PC-3 (cell line): ENCODE measurements at regions not wholly inside any gene's neighbourhood (a gene's known extent, or its start where the extent isn't known, plus 50 kb on each side); places are given as distances from the start of the nearest gene placed in this dataset.
"Not testable (repeated sequence)": the region's sequence is repeated elsewhere in the genome, so short reads cannot be mapped to it uniquely, and the experiment has no call there.

Source experiments
- ATAC-seq: fragments of 200-7000 bp; cut with Tn5 transposase; 2 replicates; pipeline ENCODE4 v1.9.1; 2020; ENCODE audit warnings: mild to moderate bottlenecking, moderate library complexity
- BruUV-seq: library from RNA; stranded (reverse); fragments of 400-500 nt; replicated peaks from 2 replicates; lab custom pipeline; 2021; lab: Mats Ljungman, UMichigan
- CTCF ChIA-PET: fragments of 300-600 bp; sonication (Branson Sonifier 250); formaldehyde crosslinking; loops from one replicate; lab custom pipeline; 2022; ENCODE audit warnings: antibody characterized with exemption; lab: Charles Lee
- POLR2A ChIA-PET: fragments of 300-600 bp; sonication (Branson Sonifier 250); formaldehyde crosslinking; loops from one replicate; lab custom pipeline; 2022; ENCODE audit warnings: antibody characterized with exemption; ENCODE audit not compliant: unreplicated experiment; lab: Charles Lee
- DNase-seq: peaks from one replicate; pipeline ENCODE4 v3.0.0-alpha.2; 2015
- H2AFZ ChIP-seq: fragments of 300-600 bp; sonication (generic); 2 replicates; pipeline ENCODE4 v1.6.0; 2016; ENCODE audit warnings: antibody characterized with exemption, low read length
- H3F3A ChIP-seq: fragments of 300-600 bp; sonication (generic); one replicate; pipeline ENCODE4 v1.6.0; 2017; ENCODE audit warnings: antibody characterized with exemption, low read length, control low read depth, mild to moderate bottlenecking; ENCODE audit not compliant: unreplicated experiment
- H3K27ac ChIP-seq: fragments of 300-600 bp; sonication (generic); 2 replicates; pipeline ENCODE4 v1.5.1; 2016; ENCODE audit warnings: mild to moderate bottlenecking, low read length
- H3K27me3 ChIP-seq: fragments of 300-600 bp; sonication (generic); 2 replicates; pipeline ENCODE4 v1.6.1; 2016; ENCODE audit warnings: low read length, mixed read lengths
- H3K36me3 ChIP-seq: fragments of 300-600 bp; sonication (generic); 2 replicates; pipeline ENCODE4 v1.6.1; 2016; ENCODE audit warnings: low read depth, mixed run types, low read length, mixed read lengths
- H3K4me1 ChIP-seq: fragments of 300-600 bp; sonication (generic); 2 replicates; pipeline ENCODE4 v1.5.1; 2016; ENCODE audit warnings: low read length; ENCODE audit not compliant: insufficient read depth
- H3K4me2 ChIP-seq: fragments of 300-600 bp; sonication (generic); 2 replicates; pipeline ENCODE4 v1.6.0; 2016; ENCODE audit warnings: low read length
- H3K4me3 ChIP-seq: fragments of 300-600 bp; sonication (generic); 2 replicates; pipeline ENCODE4 v1.5.1; 2016; ENCODE audit warnings: mild to moderate bottlenecking, low read length, mixed read lengths
- H3K79me2 ChIP-seq: fragments of 300-600 bp; sonication (generic); 2 replicates; pipeline ENCODE4 v1.6.1; 2017; ENCODE audit warnings: low read length, mixed read lengths
- H3K9ac ChIP-seq: fragments of 300-600 bp; sonication (generic); 2 replicates; pipeline ENCODE4 v1.6.0; 2016; ENCODE audit warnings: mild to moderate bottlenecking, low read length
- H3K9me2 ChIP-seq: fragments of 300-600 bp; sonication (generic); replicated peaks from 2 replicates; pipeline ENCODE4 v1.6.1; 2016; ENCODE audit warnings: mixed run types, low read length, mixed read lengths
- H3K9me3 ChIP-seq: fragments of 300-600 bp; sonication (generic); 2 replicates; pipeline ENCODE4 v1.6.1; 2016; ENCODE audit warnings: low read length, mixed read lengths
- H4K20me1 ChIP-seq: fragments of 300-600 bp; sonication (generic); 2 replicates; pipeline ENCODE4 v1.6.1; 2016; ENCODE audit warnings: low read length, mixed read lengths
- EZH2 ChIP-seq: fragments of 300-600 bp; sonication (generic); IDR thresholded peaks from one replicate; pipeline ENCODE4 v1.6.1; 2017; ENCODE audit warnings: antibody characterized with exemption, mild to moderate bottlenecking, low read length; ENCODE audit not compliant: unreplicated experiment
- EZH2phosphoT487 ChIP-seq: fragments of 300-600 bp; sonication (generic); IDR thresholded peaks from 2 replicates; pipeline ENCODE4 v1.6.1; 2018; ENCODE audit warnings: mild to moderate bottlenecking, antibody characterized with exemption, low read length, borderline replicate concordance
- intact Hi-C: fragments of 100-400 bp; cut with micrococcal nuclease; formaldehyde crosslinking; loops from 2 replicates; pipeline ENCODE4 v1.9.0; 2023
- TF ChIP-seq, protein P1 (sequence below): fragments of 300-600 bp; sonication (generic); conservative IDR thresholded peaks from 2 replicates; pipeline ENCODE4 v1.5.1; 2017; ENCODE audit warnings: antibody characterized with exemption, low read depth, mild to moderate bottlenecking, low read length

DNA sequence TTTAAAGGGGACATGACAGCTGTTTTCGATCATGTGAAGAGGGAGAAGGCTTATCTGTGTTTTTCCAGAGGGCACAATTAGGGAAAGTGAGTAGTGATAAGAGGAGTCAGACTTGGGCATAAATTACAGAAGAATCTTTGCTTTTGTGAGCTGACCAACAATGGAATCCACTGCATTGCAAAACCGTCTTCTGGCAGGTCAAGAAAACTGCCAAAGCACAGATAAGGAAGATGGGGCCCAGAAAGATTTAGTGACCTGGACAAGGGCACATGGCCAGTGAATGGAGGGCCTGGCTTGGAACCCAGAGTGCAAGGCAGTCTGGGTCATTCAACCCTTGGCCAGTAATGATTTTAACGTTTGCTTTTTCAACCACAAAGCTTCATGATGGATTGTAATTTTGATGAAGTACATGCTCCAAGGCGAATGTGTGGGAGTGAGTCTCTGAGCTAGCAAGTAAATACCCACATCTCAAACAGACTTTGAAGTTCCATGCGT is 153.2 kb upstream of the MAST4 start:
- H3K4me3 ChIP-seq = no peak overlapping the region
- CTCF ChIA-PET = no interaction called here
- TF ChIP-seq EZH2phosphoT487 (no peak), EZH2 (no peak)
- TF ChIP-seq, protein P1, sequence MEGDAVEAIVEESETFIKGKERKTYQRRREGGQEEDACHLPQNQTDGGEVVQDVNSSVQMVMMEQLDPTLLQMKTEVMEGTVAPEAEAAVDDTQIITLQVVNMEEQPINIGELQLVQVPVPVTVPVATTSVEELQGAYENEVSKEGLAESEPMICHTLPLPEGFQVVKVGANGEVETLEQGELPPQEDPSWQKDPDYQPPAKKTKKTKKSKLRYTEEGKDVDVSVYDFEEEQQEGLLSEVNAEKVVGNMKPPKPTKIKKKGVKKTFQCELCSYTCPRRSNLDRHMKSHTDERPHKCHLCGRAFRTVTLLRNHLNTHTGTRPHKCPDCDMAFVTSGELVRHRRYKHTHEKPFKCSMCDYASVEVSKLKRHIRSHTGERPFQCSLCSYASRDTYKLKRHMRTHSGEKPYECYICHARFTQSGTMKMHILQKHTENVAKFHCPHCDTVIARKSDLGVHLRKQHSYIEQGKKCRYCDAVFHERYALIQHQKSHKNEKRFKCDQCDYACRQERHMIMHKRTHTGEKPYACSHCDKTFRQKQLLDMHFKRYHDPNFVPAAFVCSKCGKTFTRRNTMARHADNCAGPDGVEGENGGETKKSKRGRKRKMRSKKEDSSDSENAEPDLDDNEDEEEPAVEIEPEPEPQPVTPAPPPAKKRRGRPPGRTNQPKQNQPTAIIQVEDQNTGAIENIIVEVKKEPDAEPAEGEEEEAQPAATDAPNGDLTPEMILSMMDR = no peak
- POLR2A ChIA-PET = no interaction called here
- no peaks in the 10 kb centered on the region for H3K4me1 ChIP-seq
- ATAC-seq (no peak), DNase-seq (no peak)
- no peaks in the 10 kb centered on the region for H3K36me3 ChIP-seq
- intact Hi-C loops = no loop called here
- no peak overlapping the region for H3K27ac ChIP-seq
- no peaks in the 10 kb centered on the region for H3K79me2 ChIP-seq
- H4K20me1 ChIP-seq = no peaks in the 10 kb centered on the region
- H3K9me2 ChIP-seq = no peaks in the 10 kb centered on the region
- BruUV-seq = no TSS peak
- H3K27me3 ChIP-seq = no peaks in the 10 kb centered on the region
- H3K9ac ChIP-seq = no peak overlapping the region
- no peak overlapping the region for H2AFZ ChIP-seq
- H3F3A ChIP-seq = no peaks in the 10 kb centered on the region
- H3K4me2 ChIP-seq = no peak overlapping the region
- H3K9me3 ChIP-seq = no peaks in the 10 kb centered on the region

DNA sequence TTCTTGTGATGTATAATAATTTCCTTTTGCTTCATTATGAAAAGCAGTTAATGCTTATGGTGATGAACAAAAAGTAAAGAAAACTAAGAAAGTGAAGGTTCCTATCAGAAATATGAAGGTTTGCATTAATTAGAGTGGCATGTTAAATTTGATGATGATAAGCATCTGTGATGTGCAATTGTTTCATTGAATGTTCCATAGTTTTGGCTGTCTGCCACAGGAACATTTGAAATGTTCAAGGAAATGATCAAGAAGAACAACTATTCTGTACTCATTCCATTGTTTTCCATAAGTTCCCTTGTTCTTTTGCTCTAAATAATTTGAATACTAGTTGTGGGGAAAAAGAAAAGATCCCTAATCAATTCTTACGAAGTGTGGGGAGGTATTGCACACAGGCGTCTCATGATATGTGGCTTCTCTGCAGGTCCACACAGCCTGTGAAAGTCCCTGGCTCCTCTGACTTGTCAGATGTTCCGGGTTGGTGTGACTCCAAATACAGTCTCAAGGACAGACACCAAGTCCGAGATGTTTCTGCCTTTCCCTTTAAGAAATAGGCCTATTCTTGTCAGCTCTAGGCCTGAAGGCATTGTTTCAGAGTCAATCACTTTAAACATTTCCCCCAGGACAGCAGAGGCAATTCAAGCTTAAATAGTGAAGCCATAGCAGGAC is 152.6 kb upstream of the MAST4 start:
- intact Hi-C loops = no loop called here
- BruUV-seq = no TSS peak
- no peaks in the 10 kb centered on the region for H3F3A ChIP-seq

DNA sequence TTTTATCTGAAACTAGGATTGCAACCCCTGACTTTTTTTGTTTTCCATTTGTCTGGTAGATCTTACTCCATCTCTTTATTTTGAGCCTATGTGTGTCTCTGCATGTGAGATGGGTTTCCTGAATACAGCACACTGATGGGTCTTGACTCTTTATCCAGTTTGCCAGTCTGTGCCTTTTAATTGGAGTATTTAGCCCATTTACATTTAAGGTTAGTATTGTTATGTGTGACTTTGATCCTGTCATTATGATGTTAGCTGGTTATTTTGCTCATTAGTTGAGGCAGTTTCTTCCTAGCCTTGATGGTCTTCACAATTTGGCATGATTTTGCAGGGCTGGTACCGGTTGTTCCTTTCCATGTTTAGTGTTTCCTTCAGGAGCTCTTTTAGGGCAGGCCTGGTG is 148.1 kb upstream of the MAST4 start:
- H3K9ac ChIP-seq, DNase-seq, H3K4me2 ChIP-seq, intact Hi-C loops, H3K36me3 ChIP-seq, H3K4me3 ChIP-seq, H3K79me2 ChIP-seq, BruUV-seq, H3K27me3 ChIP-seq, H3K27ac ChIP-seq, H3K9me2 ChIP-seq, ATAC-seq, H4K20me1 ChIP-seq, H3K4me1 ChIP-seq, H3F3A ChIP-seq, H3K9me3 ChIP-seq, CTCF ChIA-PET, H2AFZ ChIP-seq, POLR2A ChIA-PET: not testable (repeated sequence)

More for the DNA sequence above, 152.6 kb upstream of the MAST4 start:
- no peak overlapping the region for H3K27ac ChIP-seq
- POLR2A ChIA-PET = no interaction called here
- CTCF ChIA-PET = no interaction called here
- H3K36me3 ChIP-seq = no peaks in the 10 kb centered on the region
- H3K4me3 ChIP-seq = no peak overlapping the region
- DNase-seq (no peak), ATAC-seq (no peak)
- no peaks in the 10 kb centered on the region for H3K9me3 ChIP-seq
- no peak for TF ChIP-seq EZH2
- TF ChIP-seq, protein P1 = no peak
- no peak for TF ChIP-seq EZH2phosphoT487
- no peaks in the 10 kb centered on the region for H4K20me1 ChIP-seq
- no peaks in the 10 kb centered on the region for H3K9me2 ChIP-seq
- no peak overlapping the region for H2AFZ ChIP-seq
- H3K9ac ChIP-seq = no peak overlapping the region
- H3K4me1 ChIP-seq = no peaks in the 10 kb centered on the region
- H3K27me3 ChIP-seq = no peaks in the 10 kb centered on the region
- H3K79me2 ChIP-seq = no peaks in the 10 kb centered on the region
- H3K4me2 ChIP-seq = no peak overlapping the region
